Stomach smooth muscle (tissue), 2 donors: ENCODE measurements at regions not wholly inside any gene's neighbourhood (a gene's known extent, or its start where the extent isn't known, plus 50 kb on each side); places are given as distances from the start of the nearest gene placed in this dataset.
"Not testable (repeated sequence)": the region's sequence is repeated elsewhere in the genome, so short reads cannot be mapped to it uniquely, and the experiment has no call there.

ENCODE experiments used
- H3K27ac ChIP-seq: one replicate; pipeline ENCODE4 v1.7.0; 2013; ENCODE audit warnings: mild to moderate bottlenecking, low read length, inconsistent platforms
- H3K27me3 ChIP-seq, 2 donors: one replicate each; pipeline ENCODE4 v1.7.0; 2013; ENCODE audit warnings: low read length in 2 of 2; ENCODE audit not compliant: insufficient read depth in 2 of 2, control insufficient read depth in 1 of 2
- H3K36me3 ChIP-seq, 2 donors: one replicate each; pipeline ENCODE4 v1.7.0; 2013; ENCODE audit warnings: low read length in 2 of 2; ENCODE audit not compliant: control insufficient read depth in 2 of 2, insufficient read depth in 2 of 2
- H3K4me1 ChIP-seq: one replicate; pipeline ENCODE4 v1.7.0; 2013; ENCODE audit warnings: low read length; ENCODE audit not compliant: control insufficient read depth, insufficient read depth
- H3K4me3 ChIP-seq, 2 donors: one replicate each; pipeline ENCODE4 v1.7.0; 2013; ENCODE audit warnings: low read length in 2 of 2
- H3K9ac ChIP-seq, 2 donors: one replicate each; pipeline ENCODE4 v1.7.0; 2013; ENCODE audit warnings: low read length in 2 of 2, mild to moderate bottlenecking in 1 of 2
- H3K9me3 ChIP-seq, 2 donors: one replicate each; pipeline ENCODE4 v1.7.0; 2013; ENCODE audit warnings: low read length in 2 of 2; ENCODE audit not compliant: control insufficient read depth in 2 of 2
- donor health status: healthy.
- donor health status: Pancreatic carcinoma.

- Histone ChIP-seq H3K9me3 (no peaks in the 10 kb centered on the region), H3K27ac (no peak overlapping the region), H3K4me3 (no peak overlapping the region), H3K27me3 (no peaks in the 10 kb centered on the region), H3K9ac (no peak overlapping the region), H3K36me3 (no peaks in the 10 kb centered on the region), H3K4me1 (no peaks in the 10 kb centered on the region)
Observed at GRCh38 chr1:79737193-79737592, 730.7 kb upstream of the ADGRL4 start.

- no peak overlapping the region for H3K27ac ChIP-seq
- no peak overlapping the region for H3K4me3 ChIP-seq
- no peaks in the 10 kb centered on the region for H3K9me3 ChIP-seq
- H3K27me3 ChIP-seq, result no peaks in the 10 kb centered on the region
- H3K4me1 ChIP-seq, result no peaks in the 10 kb centered on the region
- H3K9ac ChIP-seq, result no peak overlapping the region
- H3K36me3 ChIP-seq, result no peaks in the 10 kb centered on the region
Observed at GRCh38 chr1:79732950-79733349, 726.4 kb upstream of the ADGRL4 start.

- no peak overlapping the region for H3K4me3 ChIP-seq
- no peaks in the 10 kb centered on the region for H3K9me3 ChIP-seq
- H3K4me1 ChIP-seq, result no peaks in the 10 kb centered on the region
- H3K36me3 ChIP-seq, result no peaks in the 10 kb centered on the region
- H3K9ac ChIP-seq, result no peak overlapping the region
- H3K27me3 ChIP-seq, result no peaks in the 10 kb centered on the region
- H3K27ac ChIP-seq, result peak overlapping the region; percentile 47
Observed at GRCh38 chr1:79726911-79727310, 720.4 kb upstream of the ADGRL4 start.

DNA sequence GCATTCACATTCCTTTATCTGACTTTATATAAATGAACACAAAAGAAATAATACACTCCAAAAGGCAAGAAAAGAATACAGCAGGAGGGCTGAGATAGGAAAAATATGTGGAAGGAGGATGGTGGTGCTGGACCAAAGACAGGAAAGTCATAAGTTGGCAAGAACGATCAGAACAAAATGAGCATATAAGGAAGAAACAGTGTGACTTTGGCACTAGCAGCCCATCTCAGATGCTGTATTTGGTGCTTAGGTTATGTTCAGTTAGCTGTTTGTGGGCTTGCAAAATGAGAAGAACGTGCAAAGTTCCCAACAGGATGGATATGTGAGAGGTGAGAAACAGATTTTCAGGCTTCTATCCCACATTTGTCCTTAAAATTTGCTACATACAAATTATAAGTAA, 719.8 kb upstream of the ADGRL4 start:
- Histone ChIP-seq H3K4me1 (no peaks in the 10 kb centered on the region), H3K9ac (no peak overlapping the region), H3K27ac (peak overlapping the region; percentile 47), H3K9me3 (no peaks in the 10 kb centered on the region), H3K27me3 (no peaks in the 10 kb centered on the region), H3K4me3 (no peak overlapping the region), H3K36me3 (no peaks in the 10 kb centered on the region)

DNA sequence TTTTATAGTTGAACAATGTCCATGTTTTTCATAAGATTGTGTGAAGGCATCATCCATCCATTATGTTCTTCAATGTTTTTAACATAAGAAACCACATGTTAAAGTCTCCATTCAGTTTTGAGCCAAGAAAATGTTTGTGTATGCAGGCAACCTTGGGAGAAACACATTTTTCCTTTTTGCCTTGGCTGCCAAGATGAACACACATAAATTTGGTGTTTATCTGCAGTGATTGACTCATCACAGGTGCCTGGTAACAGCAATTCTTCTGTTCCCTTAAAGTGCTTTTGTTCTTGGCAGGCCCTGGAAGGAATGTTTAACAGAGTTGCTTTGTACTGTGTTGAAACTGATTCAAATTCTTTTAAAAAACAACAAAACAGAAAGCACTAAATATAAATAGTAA, 709.9 kb upstream of the ADGRL4 start:
- Histone ChIP-seq H3K9me3 (no peaks in the 10 kb centered on the region), H3K4me1 (no peaks in the 10 kb centered on the region), H3K27me3 (no peaks in the 10 kb centered on the region), H3K36me3 (no peaks in the 10 kb centered on the region), H3K4me3 (no peak overlapping the region), H3K27ac (no peak overlapping the region), H3K9ac (no peak overlapping the region)

GRCh38 chr1:79714664-79715063, 708.1 kb upstream of the ADGRL4 start:
- no peak overlapping the region for H3K27ac ChIP-seq
- no peak overlapping the region for H3K4me3 ChIP-seq
- H3K9me3 ChIP-seq, result no peaks in the 10 kb centered on the region
- no peaks in the 10 kb centered on the region for H3K36me3 ChIP-seq
- H3K4me1 ChIP-seq, result no peaks in the 10 kb centered on the region
- H3K27me3 ChIP-seq, result no peaks in the 10 kb centered on the region
- no peak overlapping the region for H3K9ac ChIP-seq

DNA sequence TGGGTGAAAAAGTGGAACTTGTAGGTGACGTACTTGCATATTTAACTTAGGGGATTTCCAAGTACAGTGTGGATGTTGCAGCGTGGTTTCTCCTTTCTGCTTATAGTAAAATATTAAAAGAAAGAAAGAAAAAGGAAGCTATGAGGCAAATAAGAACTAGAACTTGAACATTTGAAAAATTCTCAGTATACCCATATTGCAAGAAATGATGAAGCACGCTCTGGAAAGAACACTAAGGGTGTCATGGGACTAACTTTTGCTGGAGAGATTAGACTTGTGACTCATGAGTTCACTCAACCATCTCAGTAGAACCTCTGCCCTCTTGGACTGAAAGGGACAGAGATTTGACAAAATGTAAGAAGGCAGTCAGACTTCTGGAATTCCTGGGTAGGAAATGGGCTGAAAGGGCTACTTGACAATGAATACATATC, 704.5 kb upstream of the ADGRL4 start:
- no peak overlapping the region for H3K27ac ChIP-seq

DNA sequence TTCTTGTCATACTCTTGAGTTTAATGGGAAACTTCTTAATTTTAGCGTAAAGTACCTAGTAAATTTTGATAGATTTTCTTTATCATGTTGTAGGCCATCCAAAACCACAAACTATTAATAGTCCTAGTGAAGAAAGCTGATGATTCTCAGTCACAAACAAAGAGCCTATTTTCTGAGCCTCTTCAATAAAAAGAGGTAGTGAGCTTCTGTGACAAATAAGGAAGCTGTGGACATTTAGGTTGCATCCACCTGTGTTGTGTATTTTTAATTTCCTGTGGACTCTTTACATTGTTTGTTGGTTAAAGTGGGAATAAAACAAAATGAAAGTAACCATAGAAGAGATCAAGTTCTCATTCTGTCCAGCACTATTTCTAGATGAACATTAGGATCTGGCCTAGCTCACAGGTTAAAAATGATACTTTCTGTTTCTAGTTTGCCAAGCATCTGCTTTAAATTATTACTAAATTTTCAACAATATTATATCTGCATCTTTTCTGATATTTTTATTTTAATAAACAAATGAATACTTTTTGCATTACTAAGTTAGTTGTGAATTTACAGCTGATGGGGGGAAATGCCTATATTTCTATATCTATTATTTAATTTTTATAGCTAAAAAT, 702.2 kb upstream of the ADGRL4 start:
- H3K9ac ChIP-seq, result no peak overlapping the region
- no peaks in the 10 kb centered on the region for H3K4me1 ChIP-seq
- no peak overlapping the region for H3K4me3 ChIP-seq
- H3K27ac ChIP-seq, result no peak overlapping the region
- no peaks in the 10 kb centered on the region for H3K36me3 ChIP-seq
- no peaks in the 10 kb centered on the region for H3K9me3 ChIP-seq
- no peaks in the 10 kb centered on the region for H3K27me3 ChIP-seq

More for the DNA sequence above, 704.5 kb upstream of the ADGRL4 start:
- Histone ChIP-seq H3K4me3 (no peak overlapping the region), H3K9ac (no peak overlapping the region), H3K9me3 (no peaks in the 10 kb centered on the region), H3K27me3 (no peaks in the 10 kb centered on the region), H3K4me1 (no peaks in the 10 kb centered on the region), H3K36me3 (no peaks in the 10 kb centered on the region)

DNA sequence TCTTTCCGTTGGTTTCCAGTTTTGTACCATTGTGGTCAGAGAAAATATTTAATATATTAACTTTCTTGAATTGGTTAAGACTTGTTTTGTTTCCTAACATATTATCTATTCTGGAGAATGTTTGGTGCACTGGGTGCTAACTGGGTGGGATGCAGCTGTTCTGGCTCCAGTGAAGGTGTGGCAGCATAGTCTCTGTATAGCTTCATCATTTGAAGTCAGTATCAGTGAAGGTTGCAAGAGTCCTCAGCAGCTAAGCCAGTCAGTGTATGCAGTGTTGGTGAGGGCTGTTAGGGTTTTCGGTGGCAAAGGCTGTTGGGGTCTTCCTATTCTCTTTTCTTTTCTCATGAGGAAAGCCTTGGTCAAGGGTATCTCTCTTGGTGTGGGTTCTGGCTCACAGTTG, 698.7 kb upstream of the ADGRL4 start:
- H3K27ac ChIP-seq, result no peak overlapping the region
- H3K36me3 ChIP-seq, result no peaks in the 10 kb centered on the region
- no peaks in the 10 kb centered on the region for H3K4me1 ChIP-seq
- H3K27me3 ChIP-seq, result no peaks in the 10 kb centered on the region
- H3K9me3 ChIP-seq, result no peaks in the 10 kb centered on the region
- no peak overlapping the region for H3K4me3 ChIP-seq
- no peak overlapping the region for H3K9ac ChIP-seq

- Histone ChIP-seq H3K4me1 (no peaks in the 10 kb centered on the region), H3K27ac (no peak overlapping the region), H3K4me3 (no peak overlapping the region), H3K9ac (no peak overlapping the region), H3K36me3 (no peaks in the 10 kb centered on the region), H3K9me3 (no peaks in the 10 kb centered on the region), H3K27me3 (no peaks in the 10 kb centered on the region)
Observed at GRCh38 chr1:79704067-79704466, 697.5 kb upstream of the ADGRL4 start.

DNA sequence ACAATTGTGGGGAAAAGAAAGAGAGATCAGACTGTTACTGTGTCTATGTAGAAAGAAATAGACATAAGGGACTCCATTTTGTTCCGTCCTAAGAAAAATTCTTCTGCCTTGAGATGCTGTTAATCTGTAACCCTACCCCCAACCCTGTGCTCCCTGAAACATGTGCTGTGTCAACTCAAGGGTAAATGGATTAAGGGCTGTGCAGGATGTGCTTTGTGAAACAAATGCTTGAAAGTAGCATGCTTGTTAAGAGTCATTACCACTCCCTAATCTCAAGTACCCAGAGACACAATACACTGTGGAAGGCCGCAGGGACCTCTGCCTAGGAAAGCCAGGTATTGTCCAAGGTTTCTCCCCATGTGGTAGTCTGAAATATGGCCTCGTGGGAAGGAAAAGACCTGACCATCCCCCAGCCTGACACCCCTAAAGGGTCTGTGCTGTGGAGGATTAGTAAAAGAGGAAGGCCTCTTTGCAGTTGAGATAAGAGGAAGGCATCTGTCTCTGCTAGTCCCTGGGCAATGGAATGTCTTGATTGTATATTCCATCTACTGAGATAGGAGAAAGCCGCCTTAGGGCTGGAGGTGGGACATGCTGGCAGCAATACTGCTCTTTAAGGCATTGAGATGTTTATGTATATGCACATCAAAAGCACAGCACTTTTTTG, 695.9 kb upstream of the ADGRL4 start:
- not testable (repeated sequence) for H3K4me3 ChIP-seq, H3K9me3 ChIP-seq, H3K9ac ChIP-seq, H3K4me1 ChIP-seq, H3K27me3 ChIP-seq, H3K36me3 ChIP-seq, H3K27ac ChIP-seq
